ENCODE measurements at regions not wholly inside any gene's neighbourhood (a gene's known extent, or its start where the extent isn't known, plus 50 kb on each side); places are given as distances from the start of the nearest gene placed in this dataset.
"Not testable (repeated sequence)": the region's sequence is repeated elsewhere in the genome, so short reads cannot be mapped to it uniquely, and the experiment has no call there.

GRCh38 chr15:22194739-22195617, 114.7 kb downstream of the OR4M2 start:
- TF ChIP-seq, protein P1, sequence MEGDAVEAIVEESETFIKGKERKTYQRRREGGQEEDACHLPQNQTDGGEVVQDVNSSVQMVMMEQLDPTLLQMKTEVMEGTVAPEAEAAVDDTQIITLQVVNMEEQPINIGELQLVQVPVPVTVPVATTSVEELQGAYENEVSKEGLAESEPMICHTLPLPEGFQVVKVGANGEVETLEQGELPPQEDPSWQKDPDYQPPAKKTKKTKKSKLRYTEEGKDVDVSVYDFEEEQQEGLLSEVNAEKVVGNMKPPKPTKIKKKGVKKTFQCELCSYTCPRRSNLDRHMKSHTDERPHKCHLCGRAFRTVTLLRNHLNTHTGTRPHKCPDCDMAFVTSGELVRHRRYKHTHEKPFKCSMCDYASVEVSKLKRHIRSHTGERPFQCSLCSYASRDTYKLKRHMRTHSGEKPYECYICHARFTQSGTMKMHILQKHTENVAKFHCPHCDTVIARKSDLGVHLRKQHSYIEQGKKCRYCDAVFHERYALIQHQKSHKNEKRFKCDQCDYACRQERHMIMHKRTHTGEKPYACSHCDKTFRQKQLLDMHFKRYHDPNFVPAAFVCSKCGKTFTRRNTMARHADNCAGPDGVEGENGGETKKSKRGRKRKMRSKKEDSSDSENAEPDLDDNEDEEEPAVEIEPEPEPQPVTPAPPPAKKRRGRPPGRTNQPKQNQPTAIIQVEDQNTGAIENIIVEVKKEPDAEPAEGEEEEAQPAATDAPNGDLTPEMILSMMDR (IDR thresholded peaks at IDR 0.05; ENCODE audit: low read depth, low read length), result not testable (repeated sequence)
- TF ChIP-seq EZH2phosphoT487 (IDR thresholded peaks at IDR 0.05; ENCODE audit: low read depth), result not testable (repeated sequence)

Measured in OCI-LY3 (cell line).